Ovary (tissue), 7 donors: ENCODE measurements at regions not wholly inside any gene's neighbourhood (a gene's known extent, or its start where the extent isn't known, plus 50 kb on each side); places are given as distances from the start of the nearest gene placed in this dataset.
"Not testable (repeated sequence)": the region's sequence is repeated elsewhere in the genome, so short reads cannot be mapped to it uniquely, and the experiment has no call there.

ENCODE experiments used
- DNase-seq, 5 donors: peaks; one replicate each; pipeline ENCODE4 v3.0.0-alpha.2; 2019 to 2020
- H3K27ac ChIP-seq, 2 donors: fragments of 200-600 bp; one replicate each; pipeline versions ENCODE4 v1.5.1 to v1.8.0; 2019 to 2022
- H3K27me3 ChIP-seq: fragments of 200-600 bp; one replicate; pipeline ENCODE4 v1.8.0; 2022
- H3K36me3 ChIP-seq: fragments of 200-600 bp; sonication (generic); one replicate; pipeline ENCODE4 v1.5.1; 2019
- H3K4me1 ChIP-seq: one replicate; pipeline ENCODE4 v1.8.1; 2013; ENCODE audit warnings: mild to moderate bottlenecking, moderate library complexity; ENCODE audit not compliant: insufficient read depth
- H3K4me3 ChIP-seq: fragments of 200-600 bp; sonication (generic); one replicate; pipeline ENCODE4 v1.5.1; 2017
- H3K9me3 ChIP-seq, 2 donors: fragments of 200-600 bp in 1 of 2; sonication (generic) in 1 of 2; one replicate each; pipeline versions ENCODE4 v1.5.1 to v1.8.1; 2013 to 2019; ENCODE audit warnings: mild to moderate bottlenecking in 1 of 2, moderate library complexity in 1 of 2
- WGBS, 3 donors: extraction: QIAGEN DNeasy Blood & Tissue Kit in 1 of 3; methylation state at CpG; one replicate each; pipeline versions ENCODE4 v1.1.5 to v1.1.7; 2013 to 2017; 5-methylcytosine and 5-hydroxymethylcytosine counted together
- intact Hi-C, 4 donors: fragments of 100-400 bp; cut with DNase I; formaldehyde crosslinking; loops; one replicate each; pipeline versions ENCODE4 v1.11.0 to v1.15.1; 2022 to 2023
- donor health status: DM: no; HTN: no; CAD: no; lungs with moderate emphysema.
- donor health status: DM: no; HTN: no; CAD: no.
- donor health status: Bipolar disorder and iron deficiency.
- donor health status: DM: no; HTN: no; CAD: no.
- donor health status: DM: yes; HTN: yes; CAD: no.

DNA sequence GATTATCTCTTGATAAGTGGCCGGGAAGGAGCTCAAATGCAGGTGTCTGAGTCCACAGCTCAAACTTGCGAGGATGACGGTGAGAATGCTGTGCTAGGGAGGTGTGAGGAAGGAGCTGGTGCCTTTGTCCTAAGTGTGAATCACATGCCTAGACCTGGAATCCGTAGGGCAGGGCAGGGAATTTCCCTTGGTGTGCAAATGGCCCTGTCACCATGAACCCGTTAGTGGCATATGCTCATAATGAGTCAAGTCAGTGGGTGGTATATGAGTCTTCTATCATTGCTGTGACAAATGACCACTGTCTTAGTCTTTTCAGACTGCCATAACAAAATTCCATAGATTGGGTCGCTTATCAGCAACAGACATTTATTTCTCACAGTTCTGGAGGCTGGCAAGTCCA is 163.1 kb upstream of the NBPF12 start:
- H3K4me1 ChIP-seq, H3K27me3 ChIP-seq, DNase-seq, H3K9me3 ChIP-seq, intact Hi-C loops, H3K27ac ChIP-seq, H3K36me3 ChIP-seq, H3K4me3 ChIP-seq: not testable (repeated sequence)
- WGBS, 3 donors = 67 to 74% (median 71%) methylated on average over 3 to 4 of the region's 6 CpGs

DNA sequence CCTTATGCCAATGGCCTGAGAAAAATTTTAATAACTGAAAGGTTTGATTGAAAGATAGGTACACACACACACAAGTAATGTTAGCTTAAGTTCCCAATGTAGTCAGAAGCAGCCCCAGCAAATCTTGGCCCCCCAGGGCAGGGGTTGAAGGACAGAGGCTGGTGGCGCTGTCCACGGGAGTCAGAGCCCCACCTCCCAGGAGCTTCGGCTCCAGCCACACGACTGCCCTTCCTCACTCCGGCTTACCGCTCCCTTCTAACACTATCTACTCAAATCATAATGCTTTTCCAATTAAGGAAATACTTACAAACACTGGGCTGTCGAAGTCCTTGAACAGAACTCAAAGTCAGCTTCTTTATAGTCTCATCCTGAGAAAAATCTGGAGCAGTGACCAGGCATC is 163.9 kb upstream of the NBPF12 start:
- H3K9me3 ChIP-seq, intact Hi-C loops, H3K27ac ChIP-seq, DNase-seq, H3K4me1 ChIP-seq, H3K4me3 ChIP-seq, H3K36me3 ChIP-seq, H3K27me3 ChIP-seq: not testable (repeated sequence)
- WGBS, 3 donors = 2 to 32% (median 8%) methylated on average over 5 to 7 of the region's 7 CpGs

DNA sequence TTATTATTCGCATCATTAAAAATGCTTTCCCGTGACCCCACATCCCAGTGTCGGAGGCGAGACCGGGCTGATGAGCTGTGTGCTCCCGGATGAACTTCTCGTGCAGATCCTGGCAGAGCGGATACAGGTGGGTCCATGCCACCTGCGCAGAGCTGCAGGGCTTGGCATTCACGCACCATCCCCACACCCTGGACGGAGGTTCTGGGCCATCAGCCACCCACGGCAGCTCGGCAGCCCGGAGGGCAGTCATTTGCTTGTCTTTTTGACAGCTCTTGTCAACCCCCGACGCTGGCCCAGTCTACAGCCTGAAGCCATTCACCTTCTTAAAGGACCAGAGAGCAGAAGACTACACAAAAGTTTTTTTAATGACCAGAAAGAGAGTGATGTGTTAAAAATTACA is 166.7 kb upstream of the NBPF12 start:
- not testable (repeated sequence) for H3K36me3 ChIP-seq, DNase-seq
- WGBS, 3 donors = 83 to 90% (median 87%) methylated on average over 16 of the region's 16 CpGs

DNA sequence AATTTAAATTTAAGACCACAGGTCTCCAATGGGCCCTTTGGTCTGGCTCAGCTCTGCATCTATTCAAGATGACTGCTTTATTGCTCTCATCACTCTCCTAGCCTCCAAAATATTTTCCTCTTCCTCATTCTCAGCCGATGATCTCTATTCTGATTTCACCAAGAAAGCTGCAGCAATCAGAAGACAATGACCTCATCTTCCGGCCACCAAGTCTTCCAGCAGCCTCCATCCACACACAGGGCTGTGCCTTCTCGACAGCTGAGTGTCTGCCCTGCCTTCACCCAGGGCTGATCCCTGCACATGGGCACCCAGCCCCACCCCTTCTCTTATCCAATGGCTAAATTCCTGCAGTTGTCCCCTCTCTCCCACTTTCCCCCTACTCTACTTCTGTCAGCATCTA is 167.1 kb upstream of the NBPF12 start:
- DNase-seq, intact Hi-C loops, H3K27ac ChIP-seq, H3K27me3 ChIP-seq, H3K36me3 ChIP-seq, H3K4me3 ChIP-seq, H3K9me3 ChIP-seq, H3K4me1 ChIP-seq: not testable (repeated sequence)
- no CpG with 5 or more reads among the region's 3 CpGs for WGBS, 3 donors

More for the DNA sequence above, 166.7 kb upstream of the NBPF12 start:
- H3K9me3 ChIP-seq, H3K4me3 ChIP-seq, H3K27ac ChIP-seq, H3K4me1 ChIP-seq, intact Hi-C loops, H3K27me3 ChIP-seq: not testable (repeated sequence)

DNA sequence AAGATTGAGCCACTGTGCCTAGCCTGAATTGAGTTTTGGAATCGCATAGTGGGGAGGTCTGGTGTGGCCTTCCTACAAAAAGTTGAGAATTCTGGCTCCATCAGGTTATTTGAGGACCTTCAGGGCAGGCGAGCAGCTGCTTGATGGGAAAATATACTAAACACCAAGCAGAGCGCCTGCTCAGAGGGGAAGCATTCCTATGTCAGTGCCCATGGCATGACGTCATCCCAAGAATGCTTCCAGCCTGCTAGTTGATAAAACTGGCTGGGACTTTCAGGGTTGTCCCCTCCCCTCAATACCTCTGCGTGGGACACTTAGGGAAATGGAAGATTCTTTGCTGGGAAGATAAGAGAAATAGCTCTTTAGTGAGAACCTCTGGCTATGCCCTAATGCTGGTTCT is 174.9 kb upstream of the NBPF12 start:
- H3K27me3 ChIP-seq, H3K4me1 ChIP-seq, H3K27ac ChIP-seq, H3K9me3 ChIP-seq, H3K36me3 ChIP-seq, H3K4me3 ChIP-seq, intact Hi-C loops, DNase-seq: not testable (repeated sequence)
- no CpG with 5 or more reads among the region's 5 CpGs for WGBS, 3 donors

DNA sequence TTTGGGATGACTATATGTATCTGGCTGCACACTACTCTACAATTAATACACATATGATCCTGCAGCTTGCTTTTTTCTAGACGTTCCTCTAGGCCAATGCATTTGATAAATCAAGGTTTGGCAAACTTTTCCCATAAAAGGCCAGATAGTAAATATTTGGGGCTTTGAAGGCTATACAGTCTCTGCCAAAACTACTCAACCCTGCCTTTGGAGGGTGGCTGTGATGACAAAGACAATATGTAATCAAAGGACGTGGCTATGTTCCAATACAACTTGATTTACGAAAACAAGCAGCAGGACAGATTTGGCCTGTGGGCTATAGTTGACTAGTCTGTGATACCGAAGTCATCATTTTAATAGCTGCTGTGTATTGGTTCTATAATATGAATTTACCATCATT is 181.3 kb upstream of the NBPF12 start:
- DNase-seq, H3K9me3 ChIP-seq, H3K27ac ChIP-seq, H3K4me1 ChIP-seq, H3K27me3 ChIP-seq, H3K36me3 ChIP-seq, intact Hi-C loops, H3K4me3 ChIP-seq: not testable (repeated sequence)
- 40 to 68% (median 49%) methylated on average over 2 to 3 of the region's 4 CpGs for WGBS, 3 donors

DNA sequence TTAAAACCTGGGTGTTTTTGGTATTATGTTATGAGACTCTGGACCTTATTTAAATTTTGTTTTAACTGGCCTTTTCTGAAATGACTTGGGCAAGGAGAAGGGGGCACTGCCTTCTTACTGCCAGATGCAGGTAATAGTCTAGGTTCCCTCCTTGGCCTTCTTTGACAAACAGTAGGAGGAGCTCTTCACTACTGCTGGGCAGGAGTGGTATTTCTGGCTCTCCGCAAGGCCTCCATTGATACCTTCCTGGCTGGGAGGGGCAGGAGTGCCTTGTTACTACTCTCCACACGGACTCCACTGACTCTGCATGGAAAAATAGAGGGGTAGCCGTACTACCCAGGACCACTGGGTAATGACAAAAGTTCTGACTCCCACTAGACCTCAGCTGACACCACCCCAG is 189.4 kb upstream of the NBPF12 start:
- DNase-seq, H3K27me3 ChIP-seq, H3K36me3 ChIP-seq, H3K27ac ChIP-seq, intact Hi-C loops, H3K4me1 ChIP-seq, H3K4me3 ChIP-seq, H3K9me3 ChIP-seq: not testable (repeated sequence)
- 100% methylated on average over 1 of the region's 3 CpGs; no CpG with 5 or more reads in 1 of the 3 donors for WGBS, 3 donors

DNA sequence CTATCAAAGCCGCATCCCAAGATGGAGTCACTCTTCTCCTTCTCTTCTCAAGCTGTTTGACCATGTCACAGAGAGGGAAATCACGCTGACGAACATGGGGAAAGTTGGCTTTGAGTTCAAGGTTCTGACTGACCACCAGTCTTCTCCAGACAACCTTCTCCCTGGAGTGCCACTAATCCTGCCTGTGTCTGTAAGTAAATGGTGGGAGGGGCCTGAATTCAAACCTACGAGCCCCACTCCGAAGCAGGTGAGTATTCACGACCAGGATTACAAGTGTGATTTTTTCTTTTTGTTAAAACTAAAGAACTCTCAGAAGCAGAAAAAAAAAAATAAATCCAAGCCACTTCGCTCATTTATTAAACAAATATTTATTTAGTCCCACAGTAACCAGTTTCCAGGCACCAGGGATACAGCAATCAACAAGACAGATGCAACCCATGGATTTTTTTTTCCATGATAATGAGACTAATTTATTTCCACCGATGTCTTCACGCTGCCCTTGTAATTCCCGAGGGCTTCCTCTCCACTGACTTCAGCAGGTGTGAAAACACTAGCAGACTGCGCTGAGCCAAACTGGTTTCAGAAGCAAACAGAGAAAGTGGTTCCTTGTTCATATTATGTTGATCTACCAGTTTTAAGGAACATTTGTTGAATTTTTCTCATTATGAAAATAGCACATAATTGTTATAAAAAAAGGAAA is 206.0 kb upstream of the NBPF12 start:
- H3K4me3 ChIP-seq, H3K36me3 ChIP-seq, H3K27me3 ChIP-seq, H3K27ac ChIP-seq, H3K9me3 ChIP-seq, DNase-seq, H3K4me1 ChIP-seq, intact Hi-C loops: not testable (repeated sequence)
- 70 to 74% (median 72%) methylated on average over 8 to 9 of the region's 11 CpGs for WGBS, 3 donors

DNA sequence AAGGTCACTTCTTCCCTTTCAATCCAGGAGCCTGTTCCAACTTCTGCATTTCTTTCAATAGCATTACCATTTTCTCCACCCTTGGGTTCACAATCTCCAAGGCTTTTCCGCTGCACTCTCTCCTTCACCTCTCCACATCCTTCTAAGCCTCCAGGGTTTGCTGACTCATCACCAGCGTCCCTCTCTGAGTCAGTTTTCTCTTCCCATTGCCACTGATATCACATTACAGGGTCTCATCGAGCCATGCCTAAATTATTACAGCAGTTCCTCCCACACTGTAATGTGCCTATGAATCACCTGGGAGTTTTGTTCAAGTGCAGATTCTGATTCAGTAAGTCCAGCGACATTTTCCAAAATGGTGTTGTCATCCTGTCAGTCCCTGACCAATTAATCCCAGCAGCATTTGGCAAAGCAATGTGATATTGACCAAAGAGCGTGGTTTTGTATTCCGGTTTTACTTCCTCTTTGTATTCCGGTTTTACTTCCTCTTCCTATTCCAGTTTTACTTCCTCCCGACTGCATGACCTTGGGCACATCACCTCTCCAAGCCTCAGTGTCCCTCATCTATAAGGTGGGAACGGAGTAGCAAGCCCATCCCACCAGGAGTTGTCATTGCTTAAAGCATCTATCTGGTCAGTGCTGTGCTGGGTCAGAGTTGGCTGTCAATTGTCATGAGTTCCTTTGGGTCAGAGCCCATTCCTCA is 208.3 kb upstream of the NBPF12 start:
- H3K4me3 ChIP-seq, H3K4me1 ChIP-seq, intact Hi-C loops, H3K27me3 ChIP-seq, DNase-seq, H3K9me3 ChIP-seq, H3K36me3 ChIP-seq, H3K27ac ChIP-seq: not testable (repeated sequence)
- 36 to 84% (median 56%) methylated on average over 4 to 6 of the region's 9 CpGs for WGBS, 3 donors

DNA sequence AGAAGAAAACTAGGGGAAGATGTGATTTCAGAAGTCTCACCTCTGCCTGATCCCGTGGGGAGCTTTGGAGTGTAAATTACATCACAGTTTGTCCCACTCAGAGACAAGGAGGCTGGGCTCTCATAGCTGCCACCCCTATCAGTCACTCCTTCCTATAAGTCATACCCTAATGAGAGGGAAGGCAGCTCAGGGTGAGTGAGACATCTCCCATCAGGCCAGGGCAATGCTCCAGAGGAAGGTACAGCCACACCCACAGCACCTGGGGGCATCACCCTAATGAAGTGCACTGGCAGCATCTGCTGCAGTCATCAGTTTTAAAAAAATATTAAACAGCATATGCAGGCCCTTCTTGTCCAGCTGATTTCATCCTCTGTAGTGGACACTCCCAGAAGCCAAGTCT is 223.1 kb upstream of the NBPF12 start:
- DNase-seq, H3K4me1 ChIP-seq, H3K36me3 ChIP-seq, H3K27ac ChIP-seq, intact Hi-C loops, H3K4me3 ChIP-seq, H3K27me3 ChIP-seq, H3K9me3 ChIP-seq: not testable (repeated sequence)
- WGBS, 3 donors = 20% methylated on average over 1 of the region's 1 CpG; no CpG with 5 or more reads in 2 of the 3 donors

DNA sequence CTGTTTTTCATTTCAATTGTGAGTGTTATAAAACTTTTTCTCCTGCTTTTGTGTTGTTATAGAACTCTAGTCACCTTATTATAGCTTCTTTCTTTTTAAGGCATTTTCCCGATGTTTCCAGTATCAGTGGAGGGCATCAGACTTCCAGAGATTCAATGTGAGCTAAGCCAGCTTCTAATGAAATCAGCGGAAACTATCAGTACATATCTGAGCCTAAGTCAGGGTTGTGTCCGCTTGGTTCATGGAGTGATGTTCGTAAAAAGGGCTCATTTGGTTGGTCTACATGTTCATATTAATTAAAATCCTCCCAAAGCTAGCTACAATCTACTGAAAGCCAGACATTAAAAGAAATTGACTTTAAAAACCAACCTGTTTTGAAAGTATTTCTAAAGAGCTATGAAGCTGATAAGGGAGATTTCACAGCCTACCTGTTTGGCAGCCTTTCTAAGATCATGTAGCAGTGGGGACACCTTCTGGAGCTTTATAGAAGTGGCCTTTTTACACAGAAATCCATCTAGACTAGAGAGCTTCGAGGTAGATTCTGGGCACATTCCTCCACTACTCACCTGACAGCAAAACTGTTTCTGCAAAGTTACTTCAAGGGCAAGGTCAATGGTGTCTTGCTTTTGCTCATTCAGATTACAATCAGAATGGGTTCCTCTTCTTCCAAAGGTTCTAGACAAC is 227.1 kb upstream of the NBPF12 start:
- H3K36me3 ChIP-seq, H3K27me3 ChIP-seq, H3K4me1 ChIP-seq, H3K9me3 ChIP-seq, intact Hi-C loops, DNase-seq, H3K4me3 ChIP-seq, H3K27ac ChIP-seq: not testable (repeated sequence)
- 67 to 84% (median 71%) methylated on average over 4 to 5 of the region's 5 CpGs for WGBS, 3 donors

DNA sequence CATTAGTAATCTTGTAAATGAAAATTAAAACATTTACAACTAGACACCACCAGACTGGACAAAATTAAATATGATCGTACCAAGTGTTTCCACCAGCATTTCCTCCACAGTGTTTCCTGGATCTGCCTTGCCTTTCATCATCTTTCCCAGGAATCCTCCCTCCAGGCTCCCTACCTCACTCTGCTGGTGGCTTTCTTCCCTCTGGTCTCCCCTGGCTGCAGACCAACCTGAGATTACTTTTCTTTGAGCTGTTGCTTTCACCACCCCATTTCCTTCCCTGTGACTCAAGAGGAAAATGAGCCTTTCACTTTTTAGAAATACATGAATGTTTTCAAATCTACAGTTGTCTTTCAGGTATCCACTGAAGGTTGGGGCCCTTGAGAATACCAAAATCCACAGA is 228.8 kb upstream of the NBPF12 start:
- 81 to 91% (median 87%) methylated on average over 1 of the region's 1 CpG for WGBS, 3 donors
- H3K27me3 ChIP-seq, DNase-seq, H3K36me3 ChIP-seq, intact Hi-C loops, H3K4me3 ChIP-seq, H3K27ac ChIP-seq, H3K4me1 ChIP-seq, H3K9me3 ChIP-seq: not testable (repeated sequence)
